ENCODE measurements at regions not wholly inside any gene's neighbourhood (a gene's known extent, or its start where the extent isn't known, plus 50 kb on each side); places are given as distances from the start of the nearest gene placed in this dataset.

DNA sequence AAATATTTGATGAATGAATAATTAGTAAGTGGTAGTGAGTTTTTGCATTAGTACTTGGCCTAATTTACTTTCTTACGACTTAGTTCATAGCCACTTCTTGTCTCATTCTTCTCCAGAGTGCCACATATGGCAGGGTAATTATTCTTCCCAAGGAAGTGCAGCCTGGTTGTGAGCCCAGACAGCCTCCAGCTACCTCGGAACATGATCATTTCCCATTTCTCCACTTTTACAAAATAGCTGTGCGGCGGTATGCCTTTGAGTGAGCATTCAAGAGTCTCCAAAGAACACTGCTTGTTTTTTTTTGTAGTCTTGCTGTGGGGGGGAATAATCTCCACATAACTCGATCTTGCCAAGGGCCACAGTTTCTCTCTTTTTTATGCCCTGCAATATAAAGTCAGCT lies 765.0 kb downstream of the HDGFL1 start:
- dilution Hi-C loops (cut with MboI; ENCODE audit: extremely low pct_ligation_motif_present, low sequenced_read_pairs) (no loop called here), intact Hi-C loops (cut with micrococcal nuclease) (no loop called here)
- Histone ChIP-seq H3K27me3 (ENCODE audit: control insufficient read depth in 2 of 2, insufficient read depth in 2 of 2, low read length in 2 of 2) (no peaks in the 10 kb centered on the region), H4K20me1 (replicated peaks; ENCODE audit: control insufficient read depth, extremely low read depth, insufficient read depth, low read length) (no peaks in the 10 kb centered on the region), H3K9me1 (replicated peaks; ENCODE audit: control insufficient read depth, extremely low read depth, insufficient read depth, low read length) (no peaks in the 10 kb centered on the region), H3K4me2 (ENCODE audit: insufficient read depth, low read length) (no peak overlapping the region), H3K79me2 (ENCODE audit: control insufficient read depth, insufficient read depth, low read length) (no peaks in the 10 kb centered on the region), H3K27ac (ENCODE audit: insufficient read depth, low read depth, low read length) (no peak overlapping the region), H3K9me3 (replicated peaks; ENCODE audit: control insufficient read depth, insufficient read depth, low read length) (no peaks in the 10 kb centered on the region), H3K36me3 (ENCODE audit: control insufficient read depth in 2 of 2, extremely low read depth in 1 of 2, insufficient read depth in 2 of 2, low read length in 2 of 2) (no peaks in the 10 kb centered on the region), H2AFZ (ENCODE audit: low read depth, low read length) (no peak overlapping the region), H3K4me1 (ENCODE audit: control insufficient read depth, extremely low read depth, insufficient read depth, low read length) (no peaks in the 10 kb centered on the region), H3K9ac (replicated peaks; ENCODE audit: extremely low read depth, insufficient read depth, low read length) (no peak overlapping the region), H3K4me3 (replicated peaks in 1 of 3; ENCODE audit: insufficient read depth in 1 of 3, low read depth in 1 of 3, low read length in 3 of 3) (no peak overlapping the region)
- FAIRE-seq (no peak), DNase-seq (ENCODE audit: low read depth, low spot score) (no peak)
- TF ChIP-seq POLR2A (IDR thresholded peaks at IDR 0.05; ENCODE audit: low read depth, low read length) (no peak), FOS (IDR thresholded peaks at IDR 0.05; ENCODE audit: borderline replicate concordance, insufficient read depth, low read length) (no peak), EZH2 (IDR thresholded peaks at IDR 0.05; ENCODE audit: borderline replicate concordance, low read depth, low read length, severe bottlenecking) (no peak), MYC (IDR thresholded peaks at IDR 0.05; ENCODE audit: low read depth, low read length) (no peak), POLR2AphosphoS5 (IDR thresholded peaks at IDR 0.05; ENCODE audit: insufficient read depth, low read depth, low read length) (no peak), JUN (IDR thresholded peaks at IDR 0.05; ENCODE audit: borderline replicate concordance, insufficient read depth, insufficient read length, low read depth) (no peak), GATA2 (IDR thresholded peaks at IDR 0.05; ENCODE audit: insufficient read depth, insufficient read length, low read depth, low read length) (no peak)
- TF ChIP-seq, protein P1, sequence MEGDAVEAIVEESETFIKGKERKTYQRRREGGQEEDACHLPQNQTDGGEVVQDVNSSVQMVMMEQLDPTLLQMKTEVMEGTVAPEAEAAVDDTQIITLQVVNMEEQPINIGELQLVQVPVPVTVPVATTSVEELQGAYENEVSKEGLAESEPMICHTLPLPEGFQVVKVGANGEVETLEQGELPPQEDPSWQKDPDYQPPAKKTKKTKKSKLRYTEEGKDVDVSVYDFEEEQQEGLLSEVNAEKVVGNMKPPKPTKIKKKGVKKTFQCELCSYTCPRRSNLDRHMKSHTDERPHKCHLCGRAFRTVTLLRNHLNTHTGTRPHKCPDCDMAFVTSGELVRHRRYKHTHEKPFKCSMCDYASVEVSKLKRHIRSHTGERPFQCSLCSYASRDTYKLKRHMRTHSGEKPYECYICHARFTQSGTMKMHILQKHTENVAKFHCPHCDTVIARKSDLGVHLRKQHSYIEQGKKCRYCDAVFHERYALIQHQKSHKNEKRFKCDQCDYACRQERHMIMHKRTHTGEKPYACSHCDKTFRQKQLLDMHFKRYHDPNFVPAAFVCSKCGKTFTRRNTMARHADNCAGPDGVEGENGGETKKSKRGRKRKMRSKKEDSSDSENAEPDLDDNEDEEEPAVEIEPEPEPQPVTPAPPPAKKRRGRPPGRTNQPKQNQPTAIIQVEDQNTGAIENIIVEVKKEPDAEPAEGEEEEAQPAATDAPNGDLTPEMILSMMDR (IDR thresholded peaks at IDR 0.05; ENCODE audit: extremely low read depth in 1 of 2, insufficient read depth in 1 of 2, low read depth in 1 of 2, low read length in 2 of 2) = no peak
- TF ChIP-seq, protein P2, sequence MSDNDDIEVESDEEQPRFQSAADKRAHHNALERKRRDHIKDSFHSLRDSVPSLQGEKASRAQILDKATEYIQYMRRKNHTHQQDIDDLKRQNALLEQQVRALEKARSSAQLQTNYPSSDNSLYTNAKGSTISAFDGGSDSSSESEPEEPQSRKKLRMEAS (IDR thresholded peaks at IDR 0.05; ENCODE audit: insufficient read depth, insufficient read length) = no peak
- POLR2A ChIA-PET = no interaction called here
- no TSS peak for BruUV-seq (replicated peaks)
- CTCF ChIA-PET = interaction anchor here (0.6 kb wide), 1 partner anchor 1156 kb away, joined by 3 read pairs; no protein-coding TSS in a partner anchor
